ENCODE measurements at regions not wholly inside any gene's neighbourhood (a gene's known extent, or its start where the extent isn't known, plus 50 kb on each side); places are given as distances from the start of the nearest gene placed in this dataset.
"Not testable (repeated sequence)": the region's sequence is repeated elsewhere in the genome, so short reads cannot be mapped to it uniquely, and the experiment has no call there.

GRCh38 chr4:181755846-181756245, 487.4 kb upstream of the TENM3 start:
- DNase-seq (ENCODE audit: low spot score): no peak

- DNase-seq (ENCODE audit: low spot score): no peak
Measured at GRCh38 chr4:181756451-181757095, 486.6 kb upstream of the TENM3 start.

GRCh38 chr4:181757098-181757497, 486.1 kb upstream of the TENM3 start:
- DNase-seq (ENCODE audit: low spot score): no peak

GRCh38 chr4:181757910-181758660, 485.1 kb upstream of the TENM3 start:
- no peak for DNase-seq (ENCODE audit: low spot score)

- no peak for DNase-seq (ENCODE audit: low spot score)
Measured at GRCh38 chr4:181760560-181760959, 482.6 kb upstream of the TENM3 start.

GRCh38 chr4:181761156-181761555, 482.0 kb upstream of the TENM3 start:
- no peak for DNase-seq (ENCODE audit: low spot score)

GRCh38 chr4:181766061-181766548, 477.1 kb upstream of the TENM3 start:
- DNase-seq (ENCODE audit: low spot score): no peak

- no peak for DNase-seq (ENCODE audit: low spot score)
Measured at GRCh38 chr4:181770971-181771370, 472.2 kb upstream of the TENM3 start.

- no peak for DNase-seq (ENCODE audit: low spot score)
Measured at GRCh38 chr4:181775298-181775697, 467.9 kb upstream of the TENM3 start.

GRCh38 chr4:181776264-181777054, 466.7 kb upstream of the TENM3 start:
- DNase-seq (ENCODE audit: low spot score): no peak

- DNase-seq (ENCODE audit: low spot score): no peak
Measured at GRCh38 chr4:181777518-181777917, 465.7 kb upstream of the TENM3 start.

GRCh38 chr4:181784881-181785280, 458.3 kb upstream of the TENM3 start:
- DNase-seq (ENCODE audit: low spot score): no peak

GRCh38 chr4:181792641-181793040, 450.6 kb upstream of the TENM3 start:
- no peak for DNase-seq (ENCODE audit: low spot score)

GRCh38 chr4:181793096-181793495, 450.1 kb upstream of the TENM3 start:
- no peak for DNase-seq (ENCODE audit: low spot score)

GRCh38 chr4:181796502-181796901, 446.7 kb upstream of the TENM3 start:
- DNase-seq (ENCODE audit: low spot score): peak; percentile 81

- no peak for DNase-seq (ENCODE audit: low spot score)
Measured at GRCh38 chr4:181798536-181798935, 444.7 kb upstream of the TENM3 start.

- DNase-seq (ENCODE audit: low spot score): no peak
Measured at GRCh38 chr4:181799561-181800069, 443.6 kb upstream of the TENM3 start.

- DNase-seq (ENCODE audit: low spot score): no peak
Measured at GRCh38 chr4:181802207-181802606, 441.0 kb upstream of the TENM3 start.

GRCh38 chr4:181807771-181808170, 435.4 kb upstream of the TENM3 start:
- no peak for DNase-seq (ENCODE audit: low spot score)

GRCh38 chr4:181810711-181811110, 432.5 kb upstream of the TENM3 start:
- DNase-seq (ENCODE audit: low spot score): no peak

- DNase-seq (ENCODE audit: low spot score): not testable (repeated sequence)
Measured at GRCh38 chr4:181811550-181811949, 431.7 kb upstream of the TENM3 start.

- DNase-seq (ENCODE audit: low spot score): no peak
Measured at GRCh38 chr4:181819946-181820345, 423.3 kb upstream of the TENM3 start.

GRCh38 chr4:181820553-181820952, 422.6 kb upstream of the TENM3 start:
- DNase-seq (ENCODE audit: low spot score): no peak

All from RKO (cell line).